Activated CD4-positive, alpha-beta memory T cell treated with anti-CD3 and anti-CD28 coated beads, Interleukin-2, amount 10 ng/mL, durations not matched to agents 7 days and 5 days (primary cell): ENCODE measurements at regions not wholly inside any gene's neighbourhood (a gene's known extent, or its start where the extent isn't known, plus 50 kb on each side); places are given as distances from the start of the nearest gene placed in this dataset.
"Not testable (repeated sequence)": the region's sequence is repeated elsewhere in the genome, so short reads cannot be mapped to it uniquely, and the experiment has no call there.

Experiments
- CTCF ChIA-PET: fragments of 350-600 bp; sonication (Branson Sonifier 250); formaldehyde crosslinking; loops from one replicate; lab custom pipeline; 2021; ENCODE audit warnings: antibody characterized with exemption, inconsistent platforms; lab: Charles Lee
- POLR2A ChIA-PET: fragments of 350-600 bp; sonication (Branson Sonifier 250); formaldehyde crosslinking; loops from one replicate; lab custom pipeline; 2021; ENCODE audit warnings: antibody characterized with exemption; lab: Charles Lee
- DNase-seq: peaks from one replicate; pipeline ENCODE4 v3.0.0-alpha.2; 2020
- H3K27ac Mint-ChIP-seq: one replicate; pipeline ENCODE4 v1.8.0; 2021; ENCODE audit warnings: mild to moderate bottlenecking, mixed read lengths
- H3K27me3 Mint-ChIP-seq: one replicate; pipeline ENCODE4 v1.8.0; 2021; ENCODE audit warnings: mixed read lengths
- H3K36me3 Mint-ChIP-seq: one replicate; pipeline ENCODE4 v1.8.0; 2021; ENCODE audit warnings: low read depth, mixed read lengths
- H3K4me1 Mint-ChIP-seq: one replicate; pipeline ENCODE4 v1.8.0; 2021; ENCODE audit warnings: mixed read lengths
- H3K4me3 Mint-ChIP-seq: one replicate; pipeline ENCODE4 v1.8.0; 2021; ENCODE audit warnings: mild to moderate bottlenecking, mixed read lengths
- H3K9me3 Mint-ChIP-seq: one replicate; pipeline ENCODE4 v1.8.0; 2021; ENCODE audit warnings: mixed read lengths

DNA sequence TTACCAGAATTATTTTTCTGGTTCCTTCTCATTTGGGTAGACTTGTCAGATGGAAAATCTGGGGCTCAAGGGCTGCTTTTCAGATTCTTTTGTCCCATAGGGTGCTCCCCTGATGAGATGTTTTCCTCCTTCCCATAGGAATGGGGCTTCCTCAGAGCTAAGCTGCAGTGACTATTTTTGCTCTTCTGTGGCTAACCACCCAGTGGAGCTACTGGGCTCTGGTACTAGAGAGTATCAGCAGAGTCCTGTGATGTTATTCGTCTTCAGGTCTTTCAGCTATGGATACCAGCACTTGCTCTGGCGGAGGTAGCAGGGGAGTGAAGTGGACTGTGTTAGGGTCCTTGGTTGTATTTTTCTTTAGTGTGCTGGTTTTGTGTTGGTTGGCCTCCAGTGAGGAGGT, 716.1 kb upstream of the LMO3 start:
- Mint-ChIP-seq H3K4me3 (no peak overlapping the region), H3K9me3 (peaks cover 21% of the 10 kb centered on the region), H3K27ac (no peak overlapping the region), H3K4me1 (no peaks in the 10 kb centered on the region), H3K36me3 (no peaks in the 10 kb centered on the region), H3K27me3 (no peaks in the 10 kb centered on the region)
- CTCF ChIA-PET: no interaction called here
- POLR2A ChIA-PET: no interaction called here
- DNase-seq: no peak

DNA sequence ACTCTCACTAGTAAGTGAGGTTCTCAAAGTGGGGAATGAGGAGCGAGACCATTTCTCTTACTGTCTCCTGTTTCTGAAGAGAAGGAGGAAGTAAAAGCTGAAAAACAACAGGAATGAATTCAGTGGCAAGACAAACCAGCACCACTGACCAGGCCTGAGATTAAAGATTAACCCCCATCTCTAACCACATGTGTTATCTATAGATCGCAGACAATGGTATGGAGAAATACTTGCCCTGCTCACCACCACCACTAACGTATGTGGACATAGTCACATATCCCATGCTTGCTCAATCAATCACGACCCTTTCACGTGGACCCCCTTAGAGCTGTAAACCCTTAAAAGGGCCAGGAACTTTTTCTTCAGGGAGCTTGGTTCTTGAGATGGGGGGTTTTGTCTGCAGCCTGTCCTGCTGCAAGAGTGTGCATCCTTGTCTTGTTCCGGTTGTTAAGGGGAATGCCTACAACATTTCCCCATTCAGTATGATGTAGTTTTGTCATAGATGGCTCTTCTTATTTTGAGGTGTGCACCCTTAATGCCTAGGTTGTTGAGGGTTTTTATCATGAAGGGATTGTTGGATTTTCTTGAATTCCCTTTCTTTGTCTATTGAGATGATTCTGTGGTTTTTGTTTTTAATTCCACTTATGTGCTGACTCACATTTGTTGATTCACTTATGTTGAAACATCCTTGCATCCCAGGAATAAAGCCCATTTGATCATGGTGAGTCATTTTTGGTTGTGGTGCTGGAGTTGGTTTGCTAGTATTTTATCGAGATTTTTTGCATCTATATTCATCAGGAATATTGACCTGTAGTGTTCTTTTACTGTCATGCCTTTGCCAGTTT, 698.8 kb upstream of the LMO3 start:
- no peaks in the 10 kb centered on the region for H3K4me1 Mint-ChIP-seq
- peaks cover 25% of the 10 kb centered on the region for H3K9me3 Mint-ChIP-seq
- H3K27ac Mint-ChIP-seq: no peak overlapping the region
- no peak overlapping the region for H3K4me3 Mint-ChIP-seq
- no peaks in the 10 kb centered on the region for H3K36me3 Mint-ChIP-seq
- H3K27me3 Mint-ChIP-seq: no peaks in the 10 kb centered on the region
- ChIA-PET POLR2A (no interaction called here), CTCF (no interaction called here)
- DNase-seq: no peak

DNA sequence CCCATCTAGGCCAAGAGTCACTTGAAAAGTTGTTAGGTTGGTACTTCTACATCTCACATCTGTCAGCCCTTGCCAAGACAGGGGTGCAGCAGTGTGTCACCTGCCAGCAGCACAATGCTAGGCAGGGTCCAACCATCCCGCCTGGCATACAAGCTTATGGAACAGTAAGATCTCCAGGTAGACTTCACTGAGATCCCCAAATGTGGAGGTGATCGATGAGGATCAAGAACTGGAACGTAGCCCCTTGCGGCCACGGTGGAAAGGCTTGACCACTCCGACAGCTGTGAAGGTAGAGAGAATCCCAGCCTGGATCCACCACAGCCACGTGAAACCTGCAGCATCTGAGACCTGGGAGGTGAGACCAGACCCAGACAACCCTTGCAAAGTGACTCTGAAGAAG, 696.0 kb upstream of the LMO3 start:
- Mint-ChIP-seq H3K27ac (no peak overlapping the region), H3K36me3 (no peaks in the 10 kb centered on the region), H3K4me3 (no peak overlapping the region), H3K4me1 (no peaks in the 10 kb centered on the region), H3K27me3 (no peaks in the 10 kb centered on the region), H3K9me3 (peaks cover 35% of the 10 kb centered on the region)
- POLR2A ChIA-PET: no interaction called here
- DNase-seq: no peak
- CTCF ChIA-PET: no interaction called here

DNA sequence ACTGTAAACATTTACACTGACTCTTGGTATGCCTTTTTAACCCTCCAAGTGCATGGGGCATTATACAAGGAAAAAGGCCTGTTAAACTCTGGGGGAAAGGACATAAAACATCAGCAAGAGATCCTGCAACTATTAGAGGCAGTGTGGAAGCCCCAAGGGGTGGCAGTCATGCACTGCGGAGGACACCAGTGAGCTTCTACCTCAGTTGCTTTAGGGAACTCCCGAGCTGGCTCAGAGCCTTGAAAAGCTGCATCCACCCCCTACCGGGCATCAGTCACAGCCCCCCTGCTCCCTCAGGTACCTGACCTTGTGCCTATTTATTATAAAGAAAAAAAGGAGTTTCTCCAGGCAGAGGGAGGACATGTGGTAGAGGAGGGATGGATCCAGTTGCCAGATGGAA, 695.6 kb upstream of the LMO3 start:
- no peak for DNase-seq
- POLR2A ChIA-PET: no interaction called here
- peaks cover 37% of the 10 kb centered on the region for H3K9me3 Mint-ChIP-seq
- CTCF ChIA-PET: no interaction called here
- H3K27ac Mint-ChIP-seq: no peak overlapping the region
- no peaks in the 10 kb centered on the region for H3K4me1 Mint-ChIP-seq
- H3K4me3 Mint-ChIP-seq: no peak overlapping the region
- H3K27me3 Mint-ChIP-seq: no peaks in the 10 kb centered on the region
- H3K36me3 Mint-ChIP-seq: no peaks in the 10 kb centered on the region

DNA sequence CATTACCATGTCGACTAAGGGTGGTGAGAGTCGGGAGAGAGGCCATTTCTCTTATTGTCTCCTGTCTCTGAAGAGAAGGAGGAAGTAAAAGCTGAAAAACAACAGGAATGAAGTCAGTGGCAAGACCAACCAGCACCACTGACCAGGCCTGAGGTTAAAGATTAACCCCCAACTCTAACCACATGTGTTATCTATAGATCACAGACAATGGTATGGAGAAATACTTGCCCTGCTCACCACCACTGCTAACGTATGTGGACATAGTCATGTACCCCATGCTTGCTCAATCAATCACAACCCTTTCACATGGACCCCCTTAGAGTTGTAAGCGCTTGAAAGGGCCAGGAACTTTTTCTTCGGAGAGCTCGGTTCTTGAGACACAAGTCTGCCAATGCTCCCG, 690.9 kb upstream of the LMO3 start:
- ChIA-PET CTCF (no interaction called here), POLR2A (no interaction called here)
- Mint-ChIP-seq H3K27ac (no peak overlapping the region), H3K4me3 (no peak overlapping the region), H3K36me3 (no peaks in the 10 kb centered on the region), H3K4me1 (no peaks in the 10 kb centered on the region), H3K27me3 (no peaks in the 10 kb centered on the region), H3K9me3 (peaks cover 24% of the 10 kb centered on the region)
- DNase-seq: no peak

DNA sequence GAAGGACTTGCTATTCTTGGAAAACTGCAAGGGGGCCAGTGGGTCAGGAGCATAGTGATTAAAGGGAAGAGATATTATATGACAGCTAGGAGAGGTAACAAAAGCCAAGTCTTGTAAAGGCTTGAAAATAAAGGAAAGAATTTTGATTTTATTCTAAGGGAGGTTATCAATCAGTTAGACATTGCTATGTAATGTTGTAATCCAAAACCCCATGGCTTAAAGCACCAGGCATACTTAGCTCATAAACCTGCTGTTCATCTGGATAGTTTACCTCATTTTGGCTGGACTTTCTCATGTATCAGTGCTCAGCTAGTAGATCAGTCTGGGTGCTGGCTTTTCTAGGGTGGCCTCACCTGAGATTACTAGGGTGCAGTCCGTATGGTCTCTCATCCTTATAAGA, 680.9 kb upstream of the LMO3 start:
- CTCF ChIA-PET: no interaction called here
- Mint-ChIP-seq H3K36me3 (no peaks in the 10 kb centered on the region), H3K4me3 (no peak overlapping the region), H3K27me3 (no peaks in the 10 kb centered on the region), H3K9me3 (peaks cover 18% of the 10 kb centered on the region), H3K4me1 (no peaks in the 10 kb centered on the region), H3K27ac (no peak overlapping the region)
- POLR2A ChIA-PET: no interaction called here
- no peak for DNase-seq

DNA sequence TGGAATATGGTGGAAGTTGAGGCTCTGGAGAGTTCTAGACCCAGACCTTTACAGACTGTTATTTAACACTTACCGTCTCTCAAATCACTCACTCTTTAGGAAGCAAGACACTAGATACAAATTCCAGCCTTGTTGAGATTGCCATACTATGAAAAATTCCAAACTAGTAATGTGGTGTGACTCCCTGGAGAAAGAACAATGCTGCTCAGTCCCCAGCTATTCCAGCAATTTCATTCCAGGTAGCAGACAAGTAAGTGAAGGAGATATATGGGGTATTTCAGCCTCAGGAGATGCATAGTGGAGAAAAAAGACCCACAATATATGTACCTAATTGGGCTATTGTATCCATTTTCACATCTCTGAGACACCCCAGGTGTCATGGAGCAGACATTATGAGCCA, 678.9 kb upstream of the LMO3 start:
- peaks cover 18% of the 10 kb centered on the region for H3K9me3 Mint-ChIP-seq
- ChIA-PET POLR2A (no interaction called here), CTCF (no interaction called here)
- H3K4me1 Mint-ChIP-seq: no peaks in the 10 kb centered on the region
- no peak for DNase-seq
- H3K36me3 Mint-ChIP-seq: no peaks in the 10 kb centered on the region
- H3K27me3 Mint-ChIP-seq: no peaks in the 10 kb centered on the region
- no peak overlapping the region for H3K27ac Mint-ChIP-seq
- no peak overlapping the region for H3K4me3 Mint-ChIP-seq

DNA sequence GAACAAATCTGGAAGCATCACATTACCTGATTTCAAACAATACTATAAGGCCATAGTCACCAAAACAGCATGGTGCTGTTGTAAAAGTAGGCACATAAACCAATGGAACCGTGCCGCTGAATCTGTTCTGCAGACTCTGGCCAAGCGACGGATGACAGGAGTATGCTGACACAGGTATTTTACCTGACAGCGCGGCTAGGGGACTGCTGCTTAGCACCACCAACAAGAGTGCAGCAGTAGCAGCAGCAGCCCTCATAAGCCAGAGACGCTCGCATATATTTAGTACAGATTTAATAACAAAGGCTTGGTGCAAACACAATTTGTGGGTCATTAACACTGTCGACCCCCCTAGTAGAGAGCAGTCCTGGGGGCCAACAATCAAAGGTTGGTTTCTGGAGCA, 677.6 kb upstream of the LMO3 start:
- ChIA-PET CTCF (no interaction called here), POLR2A (no interaction called here)
- peaks cover 18% of the 10 kb centered on the region for H3K9me3 Mint-ChIP-seq
- H3K4me3 Mint-ChIP-seq: no peak overlapping the region
- no peaks in the 10 kb centered on the region for H3K27me3 Mint-ChIP-seq
- no peaks in the 10 kb centered on the region for H3K4me1 Mint-ChIP-seq
- H3K36me3 Mint-ChIP-seq: no peaks in the 10 kb centered on the region
- no peak for DNase-seq
- H3K27ac Mint-ChIP-seq: no peak overlapping the region

DNA sequence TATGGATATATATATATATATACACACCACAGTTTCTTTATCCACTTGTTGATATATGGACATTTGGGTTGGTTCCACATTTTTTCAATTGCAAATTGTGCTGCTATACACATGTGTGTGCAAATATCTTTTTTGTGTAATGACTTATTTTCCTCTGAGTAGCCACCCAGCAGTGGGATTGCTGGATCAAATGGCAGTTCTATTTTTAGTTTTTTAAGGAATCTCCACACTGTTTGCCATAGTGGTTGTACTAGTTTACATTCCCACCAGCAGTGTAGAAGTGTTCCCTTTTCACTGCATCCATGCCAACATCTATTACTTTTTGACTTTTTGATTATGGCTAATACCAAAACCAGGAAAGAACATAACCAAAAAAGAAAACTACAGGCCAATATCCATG, 676.2 kb upstream of the LMO3 start:
- DNase-seq, H3K27me3 Mint-ChIP-seq, H3K36me3 Mint-ChIP-seq, POLR2A ChIA-PET, H3K4me3 Mint-ChIP-seq, CTCF ChIA-PET, H3K4me1 Mint-ChIP-seq, H3K27ac Mint-ChIP-seq: not testable (repeated sequence)
- H3K9me3 Mint-ChIP-seq: peaks cover 16% of the 10 kb centered on the region

DNA sequence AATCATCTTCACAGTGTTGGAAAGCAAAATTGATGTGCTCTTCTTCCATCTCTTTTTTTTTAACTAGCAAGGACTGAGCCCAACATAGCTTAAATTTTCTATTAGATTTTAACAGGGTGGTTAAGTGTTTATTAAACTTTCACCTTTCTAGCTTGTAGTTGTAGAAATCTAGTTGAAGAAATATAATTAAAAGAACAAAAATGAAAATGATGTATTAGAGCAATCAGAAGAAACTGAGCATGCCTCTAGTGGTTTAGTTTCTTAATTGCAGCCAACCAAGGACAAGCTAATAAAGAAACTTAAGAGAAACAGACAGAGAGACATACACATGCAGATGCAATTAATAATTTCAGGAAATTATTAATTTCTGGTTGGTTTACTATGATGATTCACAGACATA, 673.0 kb upstream of the LMO3 start:
- no peaks in the 10 kb centered on the region for H3K4me1 Mint-ChIP-seq
- H3K36me3 Mint-ChIP-seq: no peaks in the 10 kb centered on the region
- peaks cover 20% of the 10 kb centered on the region for H3K9me3 Mint-ChIP-seq
- CTCF ChIA-PET: no interaction called here
- H3K4me3 Mint-ChIP-seq: no peak overlapping the region
- no peak for DNase-seq
- H3K27ac Mint-ChIP-seq: no peak overlapping the region
- H3K27me3 Mint-ChIP-seq: no peaks in the 10 kb centered on the region
- POLR2A ChIA-PET: no interaction called here

DNA sequence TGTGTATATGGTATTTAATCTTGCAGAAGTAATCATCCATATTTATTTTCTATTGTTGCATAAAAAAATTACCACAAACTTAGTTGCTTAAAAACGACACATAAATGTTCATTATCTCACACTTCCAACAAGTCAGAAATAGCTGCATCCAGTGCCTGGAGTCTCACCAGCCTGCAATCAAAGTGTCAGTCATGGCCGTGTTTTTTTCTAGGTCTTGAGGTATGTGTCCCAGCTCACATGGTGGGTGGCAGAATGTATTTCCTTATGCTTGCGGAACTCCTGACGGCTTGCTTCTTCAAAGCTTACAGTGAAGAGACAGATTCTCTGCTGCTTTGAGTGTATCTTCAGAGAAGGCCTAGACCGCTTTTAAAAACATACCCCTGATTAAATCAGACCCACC, 670.2 kb upstream of the LMO3 start:
- Mint-ChIP-seq H3K4me1 (no peaks in the 10 kb centered on the region), H3K4me3 (no peak overlapping the region), H3K36me3 (no peaks in the 10 kb centered on the region), H3K27me3 (no peaks in the 10 kb centered on the region), H3K9me3 (peaks cover 13% of the 10 kb centered on the region), H3K27ac (no peak overlapping the region)
- ChIA-PET POLR2A (no interaction called here), CTCF (no interaction called here)
- no peak for DNase-seq

DNA sequence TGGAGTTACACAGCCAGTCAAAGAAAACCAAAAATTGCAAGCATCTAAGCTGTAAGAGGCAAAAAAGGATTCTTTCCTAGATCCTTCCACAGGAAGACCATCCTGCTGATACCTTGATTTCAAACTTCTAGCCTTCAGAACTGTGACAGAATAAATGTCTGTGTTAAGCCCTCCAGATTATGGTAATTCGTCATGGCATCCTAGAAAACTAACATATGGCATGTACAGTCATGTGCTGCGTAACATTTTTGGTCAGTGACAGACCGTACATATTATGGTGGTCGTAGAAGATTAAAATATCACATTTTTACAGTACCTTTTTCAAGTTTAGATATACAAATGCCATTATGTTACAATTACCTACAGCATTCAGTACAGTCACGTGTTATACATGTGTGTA, 660.9 kb upstream of the LMO3 start:
- Mint-ChIP-seq H3K4me3 (no peak overlapping the region), H3K27me3 (no peaks in the 10 kb centered on the region), H3K36me3 (no peaks in the 10 kb centered on the region), H3K4me1 (no peaks in the 10 kb centered on the region), H3K9me3 (no peaks in the 10 kb centered on the region), H3K27ac (no peak overlapping the region)
- ChIA-PET CTCF (no interaction called here), POLR2A (no interaction called here)
- DNase-seq: no peak

DNA sequence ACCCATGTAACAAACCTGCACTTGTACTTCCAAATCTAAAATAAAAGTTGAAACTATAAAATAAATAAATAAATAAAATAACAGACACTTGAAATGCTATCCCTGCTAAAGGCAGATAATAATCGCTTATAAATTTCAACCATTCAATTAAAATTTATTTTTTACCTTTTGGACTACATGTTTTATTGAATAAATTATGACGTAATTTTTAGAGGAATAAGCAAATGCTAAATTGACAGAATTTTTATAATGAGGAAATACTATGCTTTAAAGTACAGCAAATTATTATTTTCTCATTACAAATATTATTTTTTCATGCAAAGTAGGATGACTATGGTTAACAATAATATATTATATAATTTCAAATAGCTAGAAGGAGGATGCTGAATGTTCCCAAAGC, 658.6 kb upstream of the LMO3 start:
- POLR2A ChIA-PET: no interaction called here
- H3K27me3 Mint-ChIP-seq: no peaks in the 10 kb centered on the region
- no peaks in the 10 kb centered on the region for H3K36me3 Mint-ChIP-seq
- H3K27ac Mint-ChIP-seq: no peak overlapping the region
- peaks cover 2% of the 10 kb centered on the region for H3K9me3 Mint-ChIP-seq
- CTCF ChIA-PET: no interaction called here
- no peak for DNase-seq
- no peak overlapping the region for H3K4me3 Mint-ChIP-seq
- H3K4me1 Mint-ChIP-seq: no peaks in the 10 kb centered on the region

DNA sequence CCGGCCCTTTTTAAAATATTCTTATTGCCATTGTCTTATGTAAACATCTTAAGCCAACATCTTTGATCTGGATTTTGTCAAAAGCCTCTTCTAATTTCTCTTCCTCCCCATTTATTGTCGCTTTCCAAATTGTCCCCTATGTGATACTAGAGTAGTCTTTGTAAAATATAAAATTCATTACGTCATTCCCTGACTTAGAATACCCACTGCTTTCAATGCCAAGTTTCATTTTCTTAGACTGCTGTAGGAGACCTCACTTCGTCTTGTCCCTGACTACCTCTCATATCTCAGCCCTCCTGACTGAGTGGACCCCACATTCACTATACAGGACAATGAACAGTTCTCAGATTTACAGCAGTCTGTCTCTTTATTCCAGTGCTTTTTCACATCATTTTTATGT, 633.9 kb upstream of the LMO3 start:
- DNase-seq: no peak
- Mint-ChIP-seq H3K36me3 (no peaks in the 10 kb centered on the region), H3K27me3 (no peaks in the 10 kb centered on the region), H3K9me3 (peaks cover 21% of the 10 kb centered on the region), H3K27ac (no peak overlapping the region), H3K4me3 (no peak overlapping the region), H3K4me1 (no peaks in the 10 kb centered on the region)
- POLR2A ChIA-PET: no interaction called here
- CTCF ChIA-PET: no interaction called here
